Right lobe of liver (tissue), 4 donors: ENCODE measurements at regions not wholly inside any gene's neighbourhood (a gene's known extent, or its start where the extent isn't known, plus 50 kb on each side); places are given as distances from the start of the nearest gene placed in this dataset.

Source experiments
- CTCF ChIP-seq, 4 donors: fragments of 200-600 bp in 3 of 4; fragments of 450-650 bp in 1 of 4; IDR thresholded peaks; one replicate each; pipeline versions ENCODE4 v1.5.1 to v1.8.0; 2016 to 2022; ENCODE audit warnings: antibody characterized with exemption in 4 of 4, mild to moderate bottlenecking in 2 of 4
- POLR2A ChIP-seq: fragments of 450-650 bp; IDR thresholded peaks from one replicate; pipeline ENCODE4 v1.6.1; 2017; ENCODE audit warnings: antibody characterized with exemption, mild to moderate bottlenecking
- donor health status: DM: no; HTN: no; CAD: no.
- donor health status: DM: no; HTN: no; CAD: no.
- donor health status: DM: no; HTN: yes; CAD: no.

DNA sequence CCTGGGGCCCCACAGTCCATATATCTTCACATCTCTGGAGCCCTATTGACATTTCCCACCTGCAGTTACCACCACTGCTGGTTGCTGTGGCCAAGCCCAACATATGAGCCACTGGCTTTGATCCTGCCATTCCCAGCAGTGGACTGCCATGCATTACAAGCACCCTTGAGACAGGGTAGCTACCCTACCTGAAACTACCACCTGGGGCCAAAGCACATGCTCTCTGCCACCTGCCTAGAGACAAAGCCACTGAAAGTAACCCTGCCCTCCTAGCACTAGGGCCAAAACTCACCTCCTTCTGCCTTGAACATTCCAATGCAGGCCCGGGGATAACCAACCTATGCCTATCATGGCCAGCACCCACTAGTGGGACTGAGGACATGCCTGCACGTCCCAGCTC lies 255.5 kb upstream of the KHDRBS2 start:
- TF ChIP-seq POLR2A: no peak
- TF ChIP-seq CTCF (IDR thresholded peaks at IDR 0.05): no peak
